ENCODE measurements at regions not wholly inside any gene's neighbourhood (a gene's known extent, or its start where the extent isn't known, plus 50 kb on each side); places are given as distances from the start of the nearest gene placed in this dataset.

DNA sequence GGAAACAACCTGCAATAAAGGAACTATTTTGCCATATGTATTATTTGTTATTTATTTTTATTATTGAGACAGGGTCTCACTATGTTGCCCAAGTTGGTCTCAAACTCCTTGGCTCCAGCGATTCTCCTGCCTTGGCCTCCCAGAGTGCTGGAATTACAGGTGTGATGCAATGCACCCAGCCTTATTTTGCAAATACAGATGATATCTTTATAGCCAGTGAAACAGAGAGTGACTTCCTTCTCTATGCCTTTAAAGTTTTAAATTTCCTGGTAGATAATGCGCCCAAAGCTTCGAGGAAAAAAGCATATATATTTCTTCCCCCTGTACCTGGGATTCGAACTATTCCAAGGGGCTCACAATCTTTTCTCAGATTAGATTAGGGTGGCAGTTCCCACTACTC lies 601.1 kb upstream of the HTR2C start:
- POLR2A ChIA-PET: no interaction called here
- CTCF ChIA-PET: no interaction called here
- ATAC-seq (replicated peaks in 1 of 4): no peak
- Histone ChIP-seq H3K4me1 (ENCODE audit: control insufficient read depth in 1 of 2, extremely low read depth in 1 of 2, insufficient read depth in 2 of 2, low read length in 2 of 2) (no peaks in the 10 kb centered on the region), H3K36me3 (ENCODE audit: control insufficient read depth in 2 of 2, extremely low read depth in 1 of 2, insufficient read depth in 1 of 2, low read length in 1 of 2) (no peaks in the 10 kb centered on the region), H3K27ac (ENCODE audit: low read length) (no peak overlapping the region), H3K4me3 (ENCODE audit: control insufficient read depth in 1 of 2, extremely low read depth in 1 of 2, low read length in 1 of 2) (no peak overlapping the region), H3K9me3 (no peaks in the 10 kb centered on the region), H3K27me3 (replicated peaks in 1 of 2; ENCODE audit: control insufficient read depth in 2 of 2, extremely low read depth in 1 of 2, insufficient read depth in 2 of 2, low read length in 1 of 2) (no peaks in the 10 kb centered on the region)
- no peak for DNase-seq
- peaks cover 0 to 4% (median 0%) of the 10 kb centered on the region in 3 donors for H3K9me3 Mint-ChIP-seq
- H3K27ac Mint-ChIP-seq: no peak overlapping the region
- no peaks in the 10 kb centered on the region for H3K4me1 Mint-ChIP-seq
- no peaks in the 10 kb centered on the region for H3K36me3 Mint-ChIP-seq
- WGBS (ENCODE audit: insufficient coverage): no CpG with 5 or more reads among the region's 4 CpGs
- peaks cover 0 to 8% of the 10 kb centered on the region in 2 donors for H3K27me3 Mint-ChIP-seq
- no peak overlapping the region for H3K4me3 Mint-ChIP-seq

DNA sequence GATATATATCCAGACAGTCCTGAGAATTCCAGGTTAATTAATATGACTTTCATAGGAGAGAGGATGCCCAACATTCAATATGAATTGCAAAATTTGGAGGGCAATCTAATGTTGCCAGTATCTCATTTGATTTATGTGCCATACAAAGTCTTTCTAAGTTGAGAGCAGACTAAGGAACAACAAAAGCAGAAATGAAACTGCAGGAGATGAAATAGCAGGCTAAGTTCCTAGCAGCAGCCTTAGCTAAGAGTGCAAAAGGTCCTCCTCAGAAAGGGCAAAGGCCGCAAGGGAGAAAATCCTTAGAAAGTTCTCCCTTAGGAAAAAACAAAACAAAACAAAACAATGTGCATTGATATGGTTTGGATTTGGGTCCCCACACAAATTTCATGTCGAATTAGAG lies 602.9 kb upstream of the HTR2C start:
- H3K4me1 ChIP-seq (ENCODE audit: control insufficient read depth in 1 of 2, extremely low read depth in 1 of 2, insufficient read depth in 2 of 2, low read length in 2 of 2): no peaks in the 10 kb centered on the region
- Mint-ChIP-seq H3K4me1 (no peaks in the 10 kb centered on the region), H3K36me3 (no peaks in the 10 kb centered on the region), H3K4me3 (no peak overlapping the region), H3K27ac (no peak overlapping the region), H3K27me3 (peaks cover 0 to 8% of the 10 kb centered on the region in 2 donors), H3K9me3 (peaks cover 0 to 4% (median 0%) of the 10 kb centered on the region in 3 donors)
- ATAC-seq (replicated peaks in 1 of 4) (no peak), DNase-seq (no peak)
- H3K27ac ChIP-seq (ENCODE audit: low read length): no peak overlapping the region
- CTCF ChIA-PET: no interaction called here
- no peaks in the 10 kb centered on the region for H3K36me3 ChIP-seq (ENCODE audit: control insufficient read depth in 2 of 2, extremely low read depth in 1 of 2, insufficient read depth in 1 of 2, low read length in 1 of 2)
- no peaks in the 10 kb centered on the region for H3K27me3 ChIP-seq (replicated peaks in 1 of 2; ENCODE audit: control insufficient read depth in 2 of 2, extremely low read depth in 1 of 2, insufficient read depth in 2 of 2, low read length in 1 of 2)
- no CpG with 5 or more reads among the region's 2 CpGs for WGBS (ENCODE audit: insufficient coverage)
- POLR2A ChIA-PET: no interaction called here
- no peak overlapping the region for H3K4me3 ChIP-seq (ENCODE audit: control insufficient read depth in 1 of 2, extremely low read depth in 1 of 2, low read length in 1 of 2)
- H3K9me3 ChIP-seq: no peaks in the 10 kb centered on the region

DNA sequence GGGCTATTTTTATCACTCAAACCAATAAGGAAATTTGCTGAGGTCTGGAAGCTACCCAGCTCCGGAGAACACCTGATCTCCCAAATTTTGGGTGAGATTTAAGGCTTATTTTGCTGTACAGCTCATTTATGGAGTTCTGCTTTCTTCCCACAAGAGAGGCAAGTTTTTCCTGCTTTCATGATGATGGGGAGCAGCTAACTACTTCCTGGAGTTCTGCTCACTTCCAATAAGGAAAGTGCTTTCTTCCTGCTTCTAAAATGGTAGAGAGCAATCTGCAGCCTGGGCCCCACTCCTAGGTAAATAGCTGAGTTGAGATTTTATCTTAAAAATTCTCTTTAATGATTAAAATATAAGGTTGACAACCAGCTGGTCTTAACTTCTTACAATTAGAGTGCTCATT lies 606.0 kb upstream of the HTR2C start:
- Histone ChIP-seq H3K27me3 (replicated peaks in 1 of 2; ENCODE audit: control insufficient read depth in 2 of 2, extremely low read depth in 1 of 2, insufficient read depth in 2 of 2, low read length in 1 of 2) (no peaks in the 10 kb centered on the region), H3K4me3 (ENCODE audit: control insufficient read depth in 1 of 2, extremely low read depth in 1 of 2, low read length in 1 of 2) (no peak overlapping the region), H3K36me3 (ENCODE audit: control insufficient read depth in 2 of 2, extremely low read depth in 1 of 2, insufficient read depth in 1 of 2, low read length in 1 of 2) (no peaks in the 10 kb centered on the region), H3K4me1 (ENCODE audit: control insufficient read depth in 1 of 2, extremely low read depth in 1 of 2, insufficient read depth in 2 of 2, low read length in 2 of 2) (no peaks in the 10 kb centered on the region), H3K27ac (ENCODE audit: low read length) (no peak overlapping the region), H3K9me3 (no peaks in the 10 kb centered on the region)
- no peak for ATAC-seq (replicated peaks in 1 of 4)
- Mint-ChIP-seq H3K4me3 (no peak overlapping the region), H3K36me3 (no peaks in the 10 kb centered on the region), H3K9me3 (peaks cover 0 to 4% (median 0%) of the 10 kb centered on the region in 3 donors), H3K27ac (no peak overlapping the region), H3K27me3 (peaks cover 0 to 6% of the 10 kb centered on the region in 2 donors), H3K4me1 (no peaks in the 10 kb centered on the region)
- ChIA-PET CTCF (no interaction called here), POLR2A (no interaction called here)
- no CpG with 5 or more reads among the region's 1 CpG for WGBS (ENCODE audit: insufficient coverage)
- DNase-seq: no peak

DNA sequence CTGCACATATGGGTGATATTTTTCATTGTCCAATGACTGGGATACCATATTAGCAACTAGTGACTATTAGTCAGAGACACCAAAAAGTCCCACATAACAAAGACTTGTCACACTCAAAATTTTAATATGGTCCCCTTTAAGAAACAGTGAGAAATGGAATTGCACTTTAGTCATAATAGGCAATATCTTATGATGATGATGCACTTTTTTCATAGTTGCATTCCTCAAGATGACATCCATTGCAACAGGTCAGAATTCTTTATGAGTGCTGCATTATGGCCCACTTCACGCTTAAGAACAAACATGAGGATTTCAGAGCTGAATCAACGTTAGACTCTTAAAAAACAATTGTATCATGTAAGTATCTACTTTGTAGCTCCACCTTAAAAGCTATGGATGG lies 608.4 kb upstream of the HTR2C start:
- ChIA-PET CTCF (no interaction called here), POLR2A (no interaction called here)
- Mint-ChIP-seq H3K36me3 (no peaks in the 10 kb centered on the region), H3K27me3 (peaks cover 0 to 8% of the 10 kb centered on the region in 2 donors), H3K4me1 (no peaks in the 10 kb centered on the region), H3K9me3 (peaks cover 0 to 6% (median 0%) of the 10 kb centered on the region in 3 donors), H3K4me3 (no peak overlapping the region), H3K27ac (no peak overlapping the region)
- no CpG with 5 or more reads among the region's 2 CpGs for WGBS (ENCODE audit: insufficient coverage)
- no peak overlapping the region for H3K4me3 ChIP-seq (ENCODE audit: control insufficient read depth in 1 of 2, extremely low read depth in 1 of 2, low read length in 1 of 2)
- no peaks in the 10 kb centered on the region for H3K36me3 ChIP-seq (ENCODE audit: control insufficient read depth in 2 of 2, extremely low read depth in 1 of 2, insufficient read depth in 1 of 2, low read length in 1 of 2)
- H3K27ac ChIP-seq (ENCODE audit: low read length): no peak overlapping the region
- ATAC-seq (replicated peaks in 1 of 4) (no peak), DNase-seq (no peak)
- no peaks in the 10 kb centered on the region for H3K4me1 ChIP-seq (ENCODE audit: control insufficient read depth in 1 of 2, extremely low read depth in 1 of 2, insufficient read depth in 2 of 2, low read length in 2 of 2)
- no peaks in the 10 kb centered on the region for H3K9me3 ChIP-seq
- H3K27me3 ChIP-seq (replicated peaks in 1 of 2; ENCODE audit: control insufficient read depth in 2 of 2, extremely low read depth in 1 of 2, insufficient read depth in 2 of 2, low read length in 1 of 2): no peaks in the 10 kb centered on the region

DNA sequence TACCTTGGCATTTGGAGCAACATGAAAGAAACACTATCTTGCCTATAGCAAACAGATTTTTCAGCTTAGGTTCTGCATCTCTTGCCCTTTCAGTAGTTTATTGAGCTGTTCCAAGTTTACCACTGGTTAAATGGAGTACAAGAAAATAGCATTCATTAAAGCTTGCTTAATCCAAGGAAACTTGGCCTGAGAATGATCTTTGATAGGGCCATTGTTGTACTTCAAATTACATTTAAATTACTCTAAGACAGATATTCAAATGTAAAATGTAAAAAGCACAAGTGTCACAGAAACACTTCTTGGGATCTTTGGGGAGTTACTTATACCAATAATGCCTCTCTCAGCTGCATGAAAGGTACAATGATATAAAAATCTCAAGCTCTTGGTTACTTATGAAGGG lies 609.0 kb upstream of the HTR2C start:
- CTCF ChIA-PET: no interaction called here
- H3K4me3 ChIP-seq (ENCODE audit: control insufficient read depth in 1 of 2, extremely low read depth in 1 of 2, low read length in 1 of 2): no peak overlapping the region
- H3K36me3 Mint-ChIP-seq: no peaks in the 10 kb centered on the region

DNA sequence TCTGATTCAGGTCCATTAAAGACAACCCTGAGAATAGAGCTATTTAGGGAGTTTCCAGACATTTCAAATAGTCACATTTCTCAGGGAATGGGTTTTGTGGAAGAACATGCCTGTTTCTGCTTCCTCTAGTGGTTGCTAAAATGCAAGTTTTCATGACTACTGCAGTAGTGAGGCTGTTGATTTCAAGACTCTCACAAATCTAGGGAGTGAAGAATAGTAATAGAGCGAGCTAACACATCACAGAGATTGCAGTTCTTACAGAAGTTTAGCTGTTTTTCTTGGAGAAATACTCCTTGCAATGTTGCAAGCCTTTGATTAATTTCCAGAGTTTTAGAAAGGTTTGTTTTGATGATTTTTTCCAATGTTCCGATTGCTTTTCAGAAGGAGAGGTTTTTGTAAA lies 610.2 kb upstream of the HTR2C start:
- 17% methylated on average over 1 of the region's 2 CpGs for WGBS (ENCODE audit: insufficient coverage)
- Mint-ChIP-seq H3K36me3 (no peaks in the 10 kb centered on the region), H3K4me3 (no peak overlapping the region), H3K27ac (no peak overlapping the region), H3K4me1 (no peaks in the 10 kb centered on the region), H3K27me3 (peaks cover 0 to 3% of the 10 kb centered on the region in 2 donors), H3K9me3 (peaks cover 0 to 3% (median 0%) of the 10 kb centered on the region in 3 donors)
- Histone ChIP-seq H3K4me1 (ENCODE audit: control insufficient read depth in 1 of 2, extremely low read depth in 1 of 2, insufficient read depth in 2 of 2, low read length in 2 of 2) (no peaks in the 10 kb centered on the region), H3K4me3 (ENCODE audit: control insufficient read depth in 1 of 2, extremely low read depth in 1 of 2, low read length in 1 of 2) (no peak overlapping the region), H3K27ac (ENCODE audit: low read length) (no peak overlapping the region), H3K9me3 (no peaks in the 10 kb centered on the region), H3K36me3 (ENCODE audit: control insufficient read depth in 2 of 2, extremely low read depth in 1 of 2, insufficient read depth in 1 of 2, low read length in 1 of 2) (no peaks in the 10 kb centered on the region), H3K27me3 (replicated peaks in 1 of 2; ENCODE audit: control insufficient read depth in 2 of 2, extremely low read depth in 1 of 2, insufficient read depth in 2 of 2, low read length in 1 of 2) (no peaks in the 10 kb centered on the region)
- ChIA-PET CTCF (no interaction called here), POLR2A (no interaction called here)
- ATAC-seq (replicated peaks in 1 of 4) (no peak), DNase-seq (no peak)

More for the DNA sequence above, 609.0 kb upstream of the HTR2C start:
- H3K27me3 Mint-ChIP-seq: peaks cover 0 to 8% of the 10 kb centered on the region in 2 donors
- no peak overlapping the region for H3K4me3 Mint-ChIP-seq
- H3K4me1 ChIP-seq (ENCODE audit: control insufficient read depth in 1 of 2, extremely low read depth in 1 of 2, insufficient read depth in 2 of 2, low read length in 2 of 2): no peaks in the 10 kb centered on the region
- DNase-seq (no peak), ATAC-seq (replicated peaks in 1 of 4) (no peak)
- no peaks in the 10 kb centered on the region for H3K9me3 ChIP-seq
- no peak overlapping the region for H3K27ac Mint-ChIP-seq
- no peak overlapping the region for H3K27ac ChIP-seq (ENCODE audit: low read length)
- peaks cover 0 to 6% (median 0%) of the 10 kb centered on the region in 3 donors for H3K9me3 Mint-ChIP-seq
- no peaks in the 10 kb centered on the region for H3K4me1 Mint-ChIP-seq
- no peaks in the 10 kb centered on the region for H3K36me3 ChIP-seq (ENCODE audit: control insufficient read depth in 2 of 2, extremely low read depth in 1 of 2, insufficient read depth in 1 of 2, low read length in 1 of 2)
- POLR2A ChIA-PET: no interaction called here
- H3K27me3 ChIP-seq (replicated peaks in 1 of 2; ENCODE audit: control insufficient read depth in 2 of 2, extremely low read depth in 1 of 2, insufficient read depth in 2 of 2, low read length in 1 of 2): no peaks in the 10 kb centered on the region

DNA sequence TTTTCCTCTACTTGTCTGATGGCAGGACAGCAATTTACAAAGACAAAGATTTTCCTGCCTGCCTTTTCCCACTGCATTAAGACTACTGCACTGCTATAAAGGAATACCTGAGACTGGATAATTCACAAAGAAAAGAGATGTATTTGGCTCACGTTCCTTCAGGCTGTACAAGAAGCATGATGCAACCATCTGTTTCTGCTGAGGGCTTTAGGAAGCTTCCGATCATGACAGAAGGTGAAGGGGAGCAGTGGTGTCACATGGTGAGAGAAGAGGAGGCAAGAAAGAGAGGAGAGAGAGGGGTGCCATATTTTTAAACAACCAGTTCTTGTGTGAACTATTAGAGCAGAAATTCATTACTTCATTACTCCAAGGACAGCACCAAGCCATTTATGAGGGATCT lies 617.1 kb upstream of the HTR2C start:
- no peak overlapping the region for H3K4me3 Mint-ChIP-seq
- H3K9me3 Mint-ChIP-seq: peaks cover 0 to 3% (median 0%) of the 10 kb centered on the region in 3 donors
- no peaks in the 10 kb centered on the region for H3K27me3 Mint-ChIP-seq
- ATAC-seq (replicated peaks in 1 of 4): no peak
- no peak for DNase-seq
- Histone ChIP-seq H3K9me3 (no peaks in the 10 kb centered on the region), H3K4me1 (ENCODE audit: control insufficient read depth in 1 of 2, extremely low read depth in 1 of 2, insufficient read depth in 2 of 2, low read length in 2 of 2) (no peaks in the 10 kb centered on the region), H3K4me3 (ENCODE audit: control insufficient read depth in 1 of 2, extremely low read depth in 1 of 2, low read length in 1 of 2) (no peak overlapping the region), H3K36me3 (ENCODE audit: control insufficient read depth in 2 of 2, extremely low read depth in 1 of 2, insufficient read depth in 1 of 2, low read length in 1 of 2) (no peaks in the 10 kb centered on the region), H3K27ac (ENCODE audit: low read length) (no peak overlapping the region), H3K27me3 (replicated peaks in 1 of 2; ENCODE audit: control insufficient read depth in 2 of 2, extremely low read depth in 1 of 2, insufficient read depth in 2 of 2, low read length in 1 of 2) (no peaks in the 10 kb centered on the region)
- CTCF ChIA-PET: no interaction called here
- WGBS (ENCODE audit: insufficient coverage): no CpG with 5 or more reads among the region's 2 CpGs
- POLR2A ChIA-PET: no interaction called here
- no peak overlapping the region for H3K27ac Mint-ChIP-seq
- H3K36me3 Mint-ChIP-seq: no peaks in the 10 kb centered on the region
- no peaks in the 10 kb centered on the region for H3K4me1 Mint-ChIP-seq
